ENCODE measurements at regions not wholly inside any gene's neighbourhood (a gene's known extent, or its start where the extent isn't known, plus 50 kb on each side); places are given as distances from the start of the nearest gene placed in this dataset.
A peak's percentile ranks its signal among the peaks of the same experiment; 100 is the strongest.

GRCh38 chr4:94135701-94136100, 72.0 kb upstream of the SMARCAD1 start:
- WGBS (ENCODE audit: low lambda C conversion rate), result 0% methylated on average over 1 of the region's 1 CpG
- CTCF ChIA-PET (ENCODE audit: low intra/inter-chr PET ratio, low total read pairs), result no interaction called here
- no peak overlapping the region for H3K4me2 ChIP-seq (ENCODE audit: low read depth, low read length)
- POLR2A ChIA-PET, result no interaction called here
- FAIRE-seq, result no peak
- peaks cover 0 to 6% of the 10 kb centered on the region in 2 experiments; a peak in 1 of 5 replicates for H3K27me3 ChIP-seq (ENCODE audit: control insufficient read depth in 1 of 2, insufficient read depth in 2 of 2, low read length in 2 of 2)
- TF ChIP-seq ZBTB42 (CRISPR knock-in tag; IDR thresholded peaks at IDR 0.05), result no peak
- no peak for TF ChIP-seq ZNF83 (CRISPR knock-in tag; IDR thresholded peaks at IDR 0.05; ENCODE audit: borderline replicate concordance)
- no peak overlapping the region for H2AFZ ChIP-seq (ENCODE audit: low read length)
- intact Hi-C loops (cut with micrococcal nuclease; ENCODE audit: unreplicated experiment), result no loop called here
- no TSS peak for BruUV-seq (replicated peaks)
- H3K4me3 ChIP-seq (replicated peaks in 1 of 3; ENCODE audit: insufficient read depth in 1 of 3, low read depth in 2 of 3, low read length in 3 of 3), result no peak overlapping the region
- H3K27ac ChIP-seq (ENCODE audit: extremely low read length, insufficient read depth, low read length), result no peak overlapping the region
- H3K36me3 ChIP-seq (replicated peaks in 1 of 2; ENCODE audit: control insufficient read depth in 1 of 2, insufficient read depth in 2 of 2, low read length in 2 of 2), result no peaks in the 10 kb centered on the region
- in situ Hi-C loops (cut with HindIII; ENCODE audit: extremely low pct_ligation_motif_present, low pct_unique_long_range_greater_than_20kb), result no loop called here
- H3K79me2 ChIP-seq (ENCODE audit: insufficient read depth, low read length), result no peaks in the 10 kb centered on the region
- H3K4me1 ChIP-seq (ENCODE audit: insufficient read depth, low read length), result no peaks in the 10 kb centered on the region
- H4K20me1 ChIP-seq (ENCODE audit: insufficient read depth, low read length), result no peaks in the 10 kb centered on the region
- no peak for DNase-seq (ENCODE audit: low spot score)
- H3K9me3 ChIP-seq (ENCODE audit: low read length), result no peaks in the 10 kb centered on the region
- ATAC-seq, result no peak
- no peak overlapping the region for H3K9ac ChIP-seq (ENCODE audit: insufficient read depth, low read depth, low read length)

DNA sequence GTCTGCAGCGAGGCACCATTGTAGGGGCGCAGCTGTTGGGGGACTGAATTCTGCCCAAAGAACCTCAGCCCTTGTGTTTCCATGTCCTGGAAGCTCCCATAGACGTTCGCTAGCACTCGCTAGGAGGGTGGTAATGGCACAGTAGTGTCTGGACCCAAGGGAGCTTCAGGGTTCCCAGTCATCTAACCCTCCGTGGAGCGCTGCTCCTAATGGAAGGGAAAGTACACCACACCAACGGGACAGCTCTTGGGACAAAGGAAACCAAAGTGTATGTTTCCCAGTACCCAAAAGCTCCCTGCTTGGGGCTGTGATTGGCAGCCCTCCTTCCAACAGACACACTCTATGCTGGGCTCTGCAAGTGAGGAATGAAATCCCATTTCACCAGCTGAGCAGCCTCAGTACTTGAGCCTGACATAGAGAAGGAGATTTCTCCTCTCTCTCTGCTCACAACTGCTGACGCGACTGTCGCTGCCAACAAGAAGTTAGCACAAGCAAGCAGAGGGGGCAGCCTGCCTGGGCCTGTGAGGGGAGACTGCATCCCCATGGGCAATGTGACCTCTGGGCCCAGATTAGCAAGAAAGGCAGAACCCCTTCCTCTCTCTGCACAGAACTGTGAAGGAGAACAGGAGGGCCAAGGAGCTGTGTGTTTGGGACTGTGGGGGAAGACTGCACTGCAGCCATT, 67.6 kb upstream of the SMARCAD1 start:
- Histone ChIP-seq H3K36me3 (replicated peaks in 1 of 2; ENCODE audit: control insufficient read depth in 1 of 2, insufficient read depth in 2 of 2, low read length in 2 of 2) (no peaks in the 10 kb centered on the region), H3K79me2 (ENCODE audit: insufficient read depth, low read length) (no peaks in the 10 kb centered on the region), H2AFZ (ENCODE audit: low read length) (no peak overlapping the region), H3K27ac (ENCODE audit: extremely low read length, insufficient read depth, low read length) (no peak overlapping the region), H3K4me2 (ENCODE audit: low read depth, low read length) (no peak overlapping the region), H4K20me1 (ENCODE audit: insufficient read depth, low read length) (no peaks in the 10 kb centered on the region), H3K9ac (ENCODE audit: insufficient read depth, low read depth, low read length) (no peak overlapping the region), H3K9me3 (ENCODE audit: low read length) (no peaks in the 10 kb centered on the region), H3K4me1 (ENCODE audit: insufficient read depth, low read length) (peaks cover 6% of the 10 kb centered on the region), H3K4me3 (replicated peaks in 1 of 3; ENCODE audit: insufficient read depth in 1 of 3, low read depth in 2 of 3, low read length in 3 of 3) (no peak overlapping the region), H3K27me3 (ENCODE audit: control insufficient read depth in 1 of 2, insufficient read depth in 2 of 2, low read length in 2 of 2) (peaks cover 0 to 6% of the 10 kb centered on the region in 2 experiments; a peak in 1 of 5 replicates)
- CTCF ChIA-PET (ENCODE audit: low intra/inter-chr PET ratio, low total read pairs), result no interaction called here
- DNase-seq (ENCODE audit: low spot score) (no peak), FAIRE-seq (no peak), ATAC-seq (peak; percentile 27; the same call in 1 of the 3 replicates)
- POLR2A ChIA-PET, result no interaction called here
- 51% methylated on average over 11 of the region's 11 CpGs for WGBS (ENCODE audit: low lambda C conversion rate)
- in situ Hi-C loops (cut with HindIII; ENCODE audit: extremely low pct_ligation_motif_present, low pct_unique_long_range_greater_than_20kb) (no loop called here), intact Hi-C loops (cut with micrococcal nuclease; ENCODE audit: unreplicated experiment) (no loop called here)
- no TSS peak for BruUV-seq (replicated peaks)
- TF ChIP-seq PHF5A (CRISPR knock-in tag; IDR thresholded peaks at IDR 0.05; ENCODE audit: low read depth, unreplicated experiment) (no peak), ZNF282 (IDR thresholded peaks at IDR 0.05; ENCODE audit: partially characterized antibody) (no peak), TOPORS (CRISPR knock-in tag; IDR thresholded peaks at IDR 0.05) (no peak), TGIF2 (CRISPR knock-in tag; IDR thresholded peaks at IDR 0.05) (no peak), IRF1 (CRISPR knock-in tag; IDR thresholded peaks at IDR 0.05; ENCODE audit: low read depth) (no peak), ZBTB14 (CRISPR knock-in tag; IDR thresholded peaks at IDR 0.05) (no peak), CREM (IDR thresholded peaks at IDR 0.05) (no peak), CREM (CRISPR knock-in tag; IDR thresholded peaks at IDR 0.05) (no peak), ZNF605 (CRISPR knock-in tag; IDR thresholded peaks at IDR 0.05) (no peak), ZNF574 (CRISPR knock-in tag; IDR thresholded peaks at IDR 0.05) (no peak), ZNF841 (CRISPR knock-in tag; IDR thresholded peaks at IDR 0.05; ENCODE audit: borderline replicate concordance) (no peak)

All from HepG2 (cell line).